AG08395 (cell line): ENCODE measurements at regions not wholly inside any gene's neighbourhood (a gene's known extent, or its start where the extent isn't known, plus 50 kb on each side); places are given as distances from the start of the nearest gene placed in this dataset.
"Not testable (repeated sequence)": the region's sequence is repeated elsewhere in the genome, so short reads cannot be mapped to it uniquely, and the experiment has no call there.

Experiments used
- DNase-seq: peaks from one replicate; pipeline ENCODE4 v3.0.0; 2012; ENCODE audit warnings: mixed read lengths, low spot score

GRCh38 chr13:42478531-42479156 is 95.3 kb upstream of the TNFSF11 start:
- no peak for DNase-seq

- no peak for DNase-seq
Observed at GRCh38 chr13:42484386-42484785, 89.6 kb upstream of the TNFSF11 start.

GRCh38 chr13:42485272-42485671 is 88.7 kb upstream of the TNFSF11 start:
- no peak for DNase-seq

GRCh38 chr13:42486711-42487198 is 87.2 kb upstream of the TNFSF11 start:
- DNase-seq, result peak; percentile 55

GRCh38 chr13:42487221-42487620 is 86.7 kb upstream of the TNFSF11 start:
- DNase-seq, result no peak

DNA sequence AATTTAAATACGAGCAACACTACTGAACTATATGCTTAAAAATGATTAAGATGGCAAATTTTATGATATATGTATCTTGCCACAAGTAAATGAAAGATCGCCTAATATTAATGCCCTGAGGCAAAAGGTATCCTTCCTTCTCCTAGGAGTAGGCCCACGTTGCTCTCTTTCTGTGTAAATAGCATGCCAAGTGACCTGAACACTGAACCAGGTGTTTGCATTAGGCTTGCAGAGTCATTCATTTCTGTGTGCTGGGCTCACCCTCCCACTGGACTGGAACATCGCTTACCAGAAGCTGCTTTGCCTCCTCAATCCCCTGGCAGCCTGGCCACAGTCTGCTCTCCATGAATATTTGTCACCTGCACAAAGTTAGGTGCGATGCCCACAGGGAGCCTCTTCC is 83.3 kb upstream of the TNFSF11 start:
- no peak for DNase-seq

DNA sequence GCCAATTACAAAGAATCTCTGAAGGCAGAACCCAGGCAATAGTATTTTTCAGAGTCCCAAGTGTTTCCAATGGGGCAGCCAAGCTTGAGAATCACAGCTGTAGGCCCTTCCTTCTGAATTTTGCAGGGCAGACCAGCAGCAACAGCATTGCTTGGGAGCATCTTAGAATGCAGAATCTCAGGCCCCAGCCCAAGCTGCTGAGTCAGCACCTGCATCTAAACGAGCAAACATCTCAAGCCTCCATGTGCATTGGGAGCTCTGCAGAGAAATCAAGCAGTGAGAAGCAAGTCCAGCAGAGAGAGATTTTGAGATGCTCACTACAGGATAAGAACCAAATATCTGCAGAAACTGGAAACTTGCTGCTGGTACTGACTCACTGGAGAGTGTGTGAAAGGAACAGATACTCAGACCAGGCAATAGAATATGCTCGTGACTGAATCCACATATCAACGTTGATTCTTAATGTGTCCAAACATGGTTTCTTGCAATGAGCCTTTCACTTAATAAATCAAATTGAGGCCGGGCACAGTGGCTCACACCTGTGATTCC is 81.5 kb upstream of the TNFSF11 start:
- DNase-seq, result no peak

- no peak for DNase-seq
Observed at GRCh38 chr13:42494157-42494556, 79.8 kb upstream of the TNFSF11 start.

GRCh38 chr13:42495255-42495654 is 78.7 kb upstream of the TNFSF11 start:
- DNase-seq, result no peak

DNA sequence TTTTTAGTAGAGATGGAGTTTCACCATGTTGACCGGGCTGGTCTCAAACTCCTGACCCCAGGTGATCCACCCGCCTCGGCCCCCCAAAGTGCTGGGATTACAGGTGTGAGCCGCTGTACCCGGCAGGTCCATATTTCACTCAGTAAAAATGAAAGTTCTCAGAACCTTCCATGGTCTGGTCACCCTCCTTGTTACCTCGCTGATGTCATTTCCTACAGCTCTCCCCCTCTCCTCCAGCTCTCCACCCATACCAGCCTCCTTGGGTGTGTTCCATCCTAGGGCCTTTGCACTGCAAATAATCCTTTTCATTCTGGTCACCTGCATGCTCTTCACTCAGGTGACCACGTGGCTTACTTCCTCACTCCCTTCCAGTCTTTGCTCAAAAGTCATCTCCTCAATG is 78.2 kb upstream of the TNFSF11 start:
- no peak for DNase-seq

GRCh38 chr13:42496926-42497554 is 76.9 kb upstream of the TNFSF11 start:
- DNase-seq, result not testable (repeated sequence)

GRCh38 chr13:42497798-42498197 is 76.2 kb upstream of the TNFSF11 start:
- DNase-seq, result no peak

- no peak for DNase-seq
Observed at GRCh38 chr13:42498521-42498920, 75.4 kb upstream of the TNFSF11 start.
